Colonic mucosa (tissue), 4 donors: ENCODE measurements at regions not wholly inside any gene's neighbourhood (a gene's known extent, or its start where the extent isn't known, plus 50 kb on each side); places are given as distances from the start of the nearest gene placed in this dataset.

Experiments used
- DNase-seq: peaks from one replicate; pipeline ENCODE4 v3.0.0-alpha.2; 2020
- H3K27ac ChIP-seq: fragments of 200-600 bp; one replicate; pipeline ENCODE4 v1.8.0; 2021
- H3K27me3 ChIP-seq: fragments of 200-600 bp; one replicate; pipeline ENCODE4 v1.8.0; 2021
- H3K36me3 ChIP-seq: fragments of 200-600 bp; one replicate; pipeline ENCODE4 v1.8.0; 2021
- H3K4me1 ChIP-seq: fragments of 200-600 bp; one replicate; pipeline ENCODE4 v1.8.0; 2021; ENCODE audit warnings: mild to moderate bottlenecking
- H3K4me3 ChIP-seq: fragments of 200-600 bp; one replicate; pipeline ENCODE4 v1.8.0; 2021
- H3K9ac ChIP-seq, 2 donors: one replicate each; pipeline ENCODE4 v1.7.0; 2013; ENCODE audit warnings: control low read depth in 2 of 2, low read depth in 2 of 2, low read length in 2 of 2
- H3K9me3 ChIP-seq: fragments of 200-600 bp; one replicate; pipeline ENCODE4 v1.8.0; 2021
- intact Hi-C: fragments of 100-400 bp; cut with DNase I; formaldehyde crosslinking; loops from one replicate; pipeline ENCODE4 v1.14.1; 2022
- TF ChIP-seq, protein P1 (sequence below): fragments of 200-600 bp; IDR thresholded peaks from one replicate; pipeline ENCODE4 v1.8.0; 2022; ENCODE audit warnings: antibody characterized with exemption, mild to moderate bottlenecking
- donor health status: healthy.
- donor health status: DM: no; HTN: no; CAD: no.
- donor health status: DM: no; HTN: no; CAD: no.

DNA sequence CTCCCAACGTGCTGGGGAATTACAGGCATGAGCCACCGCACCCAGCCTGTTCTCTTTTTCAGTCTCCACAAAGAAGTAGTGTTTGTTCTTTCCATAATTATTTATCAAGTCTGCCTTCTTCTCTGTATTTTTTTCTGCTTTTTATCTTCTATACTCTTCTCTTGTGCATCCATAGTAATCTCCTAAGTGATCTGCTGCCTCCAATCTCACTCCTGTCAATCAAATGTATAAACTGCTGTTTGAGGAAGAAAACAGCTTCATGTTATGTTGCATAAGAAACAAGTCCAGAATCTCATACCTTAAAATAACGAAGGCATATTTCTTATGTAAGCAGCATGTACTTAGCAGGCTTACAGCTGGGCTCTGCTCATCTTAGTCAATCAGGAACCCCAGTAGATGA lies 801.6 kb upstream of the NR2F2 start:
- no peaks in the 10 kb centered on the region for H3K9me3 ChIP-seq
- intact Hi-C loops, result no loop called here
- no peaks in the 10 kb centered on the region for H3K27me3 ChIP-seq
- no peaks in the 10 kb centered on the region for H3K4me1 ChIP-seq
- TF ChIP-seq, protein P1, sequence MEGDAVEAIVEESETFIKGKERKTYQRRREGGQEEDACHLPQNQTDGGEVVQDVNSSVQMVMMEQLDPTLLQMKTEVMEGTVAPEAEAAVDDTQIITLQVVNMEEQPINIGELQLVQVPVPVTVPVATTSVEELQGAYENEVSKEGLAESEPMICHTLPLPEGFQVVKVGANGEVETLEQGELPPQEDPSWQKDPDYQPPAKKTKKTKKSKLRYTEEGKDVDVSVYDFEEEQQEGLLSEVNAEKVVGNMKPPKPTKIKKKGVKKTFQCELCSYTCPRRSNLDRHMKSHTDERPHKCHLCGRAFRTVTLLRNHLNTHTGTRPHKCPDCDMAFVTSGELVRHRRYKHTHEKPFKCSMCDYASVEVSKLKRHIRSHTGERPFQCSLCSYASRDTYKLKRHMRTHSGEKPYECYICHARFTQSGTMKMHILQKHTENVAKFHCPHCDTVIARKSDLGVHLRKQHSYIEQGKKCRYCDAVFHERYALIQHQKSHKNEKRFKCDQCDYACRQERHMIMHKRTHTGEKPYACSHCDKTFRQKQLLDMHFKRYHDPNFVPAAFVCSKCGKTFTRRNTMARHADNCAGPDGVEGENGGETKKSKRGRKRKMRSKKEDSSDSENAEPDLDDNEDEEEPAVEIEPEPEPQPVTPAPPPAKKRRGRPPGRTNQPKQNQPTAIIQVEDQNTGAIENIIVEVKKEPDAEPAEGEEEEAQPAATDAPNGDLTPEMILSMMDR, result no peak
- no peaks in the 10 kb centered on the region for H3K36me3 ChIP-seq
- DNase-seq, result no peak
- no peak overlapping the region for H3K27ac ChIP-seq
- no peak overlapping the region for H3K9ac ChIP-seq
- no peak overlapping the region for H3K4me3 ChIP-seq

GRCh38 chr15:95536638-95537037 lies 793.9 kb upstream of the NR2F2 start:
- no peak for DNase-seq
- TF ChIP-seq, protein P1, result no peak
- no peaks in the 10 kb centered on the region for H3K27me3 ChIP-seq
- no peaks in the 10 kb centered on the region for H3K4me1 ChIP-seq
- H3K9ac ChIP-seq, result no peak overlapping the region
- no peaks in the 10 kb centered on the region for H3K36me3 ChIP-seq
- H3K4me3 ChIP-seq, result no peak overlapping the region
- H3K27ac ChIP-seq, result no peak overlapping the region
- no peaks in the 10 kb centered on the region for H3K9me3 ChIP-seq
- intact Hi-C loops, result no loop called here

GRCh38 chr15:95538693-95539092 lies 791.8 kb upstream of the NR2F2 start:
- Histone ChIP-seq H3K4me1 (no peaks in the 10 kb centered on the region), H3K9ac (no peak overlapping the region), H3K4me3 (no peak overlapping the region), H3K9me3 (no peaks in the 10 kb centered on the region), H3K27me3 (no peaks in the 10 kb centered on the region), H3K27ac (no peak overlapping the region), H3K36me3 (no peaks in the 10 kb centered on the region)
- DNase-seq, result no peak
- TF ChIP-seq, protein P1, result no peak
- intact Hi-C loops, result no loop called here

- Histone ChIP-seq H3K27ac (no peak overlapping the region), H3K4me1 (no peaks in the 10 kb centered on the region), H3K9ac (no peak overlapping the region), H3K9me3 (no peaks in the 10 kb centered on the region), H3K36me3 (no peaks in the 10 kb centered on the region), H3K27me3 (no peaks in the 10 kb centered on the region), H3K4me3 (no peak overlapping the region)
- no peak for DNase-seq
- TF ChIP-seq, protein P1, result no peak
- intact Hi-C loops, result no loop called here
Measured at GRCh38 chr15:95541301-95541700, 789.2 kb upstream of the NR2F2 start.

DNA sequence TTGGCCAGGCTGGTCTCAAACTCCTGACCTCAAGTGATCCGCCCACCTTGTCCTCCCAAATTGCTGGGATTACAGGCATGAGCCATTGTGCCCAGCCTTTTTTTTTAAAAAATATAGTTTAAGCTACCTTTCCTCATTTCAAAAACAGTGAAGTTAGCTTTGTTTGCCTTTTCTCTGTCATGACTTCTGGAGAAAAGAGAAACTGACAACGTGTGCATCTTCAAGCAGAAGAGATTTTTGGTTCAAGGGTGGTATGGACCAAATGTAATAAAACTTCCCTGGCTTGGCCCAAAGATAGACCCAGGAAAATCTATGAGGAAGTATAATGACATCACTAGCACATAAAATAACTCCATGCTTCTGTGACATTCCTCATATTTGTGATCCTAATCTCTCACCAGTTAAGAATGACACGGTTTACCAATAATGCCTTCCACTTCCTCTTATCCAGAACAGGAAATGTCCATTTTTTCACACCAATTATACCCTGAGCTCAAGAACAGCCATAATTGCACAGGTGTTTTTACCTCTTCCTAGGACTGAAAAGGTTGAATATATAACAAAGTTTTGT lies 781.2 kb upstream of the NR2F2 start:
- no peak overlapping the region for H3K4me3 ChIP-seq
- TF ChIP-seq, protein P1, result no peak
- H3K27me3 ChIP-seq, result no peaks in the 10 kb centered on the region
- no peaks in the 10 kb centered on the region for H3K9me3 ChIP-seq
- no peak overlapping the region for H3K9ac ChIP-seq
- H3K27ac ChIP-seq, result no peak overlapping the region
- H3K36me3 ChIP-seq, result no peaks in the 10 kb centered on the region
- no peak for DNase-seq
- intact Hi-C loops, result no loop called here
- H3K4me1 ChIP-seq, result no peaks in the 10 kb centered on the region
